GM03348 (cell line): ENCODE measurements at regions not wholly inside any gene's neighbourhood (a gene's known extent, or its start where the extent isn't known, plus 50 kb on each side); places are given as distances from the start of the nearest gene placed in this dataset.

Experiments
- DNase-seq: peaks from one replicate; pipeline ENCODE4 v3.0.0; 2012; ENCODE audit warnings: low spot score

- no peak for DNase-seq
Measured at GRCh38 chr10:125398270-125398669, 237.9 kb upstream of the CTBP2 start.

- DNase-seq, result no peak
Measured at GRCh38 chr10:125397608-125398007, 237.2 kb upstream of the CTBP2 start.

- peak; percentile 46 for DNase-seq
Measured at GRCh38 chr10:125396676-125397075, 236.3 kb upstream of the CTBP2 start.

GRCh38 chr10:125392609-125393008 lies 232.2 kb upstream of the CTBP2 start:
- no peak for DNase-seq

- DNase-seq, result peak; percentile 19
Measured at GRCh38 chr10:125392154-125392553, 231.8 kb upstream of the CTBP2 start.

- DNase-seq, result no peak
Measured at GRCh38 chr10:125389648-125390047, 229.3 kb upstream of the CTBP2 start.

GRCh38 chr10:125379592-125379991 lies 219.2 kb upstream of the CTBP2 start:
- DNase-seq, result no peak

- peak; percentile 24 for DNase-seq
Measured at GRCh38 chr10:125377368-125377767, 217.0 kb upstream of the CTBP2 start.

GRCh38 chr10:125375210-125375609 lies 214.8 kb upstream of the CTBP2 start:
- DNase-seq, result no peak

GRCh38 chr10:125373546-125373945 lies 213.2 kb upstream of the CTBP2 start:
- DNase-seq, result no peak

- DNase-seq, result no peak
Measured at GRCh38 chr10:125370578-125370977, 210.2 kb upstream of the CTBP2 start.

- no peak for DNase-seq
Measured at GRCh38 chr10:125369382-125370326, 209.3 kb upstream of the CTBP2 start.

GRCh38 chr10:125368146-125368545 lies 207.8 kb upstream of the CTBP2 start:
- DNase-seq, result no peak

GRCh38 chr10:125363791-125364190 lies 203.4 kb upstream of the CTBP2 start:
- DNase-seq, result no peak

GRCh38 chr10:125362950-125363349 lies 202.6 kb upstream of the CTBP2 start:
- no peak for DNase-seq

- no peak for DNase-seq
Measured at GRCh38 chr10:125359401-125359800, 199.0 kb upstream of the CTBP2 start.

- DNase-seq, result no peak
Measured at GRCh38 chr10:125355657-125356056, 195.3 kb upstream of the CTBP2 start.

GRCh38 chr10:125350519-125350918 lies 190.2 kb upstream of the CTBP2 start:
- DNase-seq, result no peak

GRCh38 chr10:125348536-125348935 lies 188.2 kb upstream of the CTBP2 start:
- no peak for DNase-seq

GRCh38 chr10:125344573-125345171 lies 184.3 kb upstream of the CTBP2 start:
- no peak for DNase-seq

- DNase-seq, result no peak
Measured at GRCh38 chr10:125343983-125344382, 183.6 kb upstream of the CTBP2 start.

- DNase-seq, result peak; percentile 46
Measured at GRCh38 chr10:125343118-125343925, 183.0 kb upstream of the CTBP2 start.

- no peak for DNase-seq
Measured at GRCh38 chr10:125341611-125342010, 181.2 kb upstream of the CTBP2 start.
